HepG2 (cell line): ENCODE measurements at regions not wholly inside any gene's neighbourhood (a gene's known extent, or its start where the extent isn't known, plus 50 kb on each side); places are given as distances from the start of the nearest gene placed in this dataset.

ENCODE experiments used
- CBX5 ChIP-seq: sonication (generic); formaldehyde crosslinking; IDR thresholded peaks from 2 replicates; pipeline ENCODE4 v1.4.0; 2020; ENCODE audit warnings: missing genetic modification reagents, borderline replicate concordance
- DNMT1 ChIP-seq: sonication (generic); formaldehyde crosslinking; IDR thresholded peaks from 2 replicates; pipeline ENCODE4 v1.5.1; 2020; ENCODE audit warnings: mild to moderate bottlenecking, missing genetic modification reagents
- FOSL1 ChIP-seq: sonication (generic); formaldehyde crosslinking; IDR thresholded peaks from 2 replicates; pipeline ENCODE4 v1.9.0; 2021; ENCODE audit warnings: missing genetic modification reagents, borderline replicate concordance
- JUN ChIP-seq: sonication (generic); formaldehyde crosslinking; IDR thresholded peaks from 2 replicates; pipeline ENCODE4 v1.4.0; 2020; ENCODE audit warnings: mild to moderate bottlenecking, missing genetic modification reagents
- MEF2D ChIP-seq: sonication (generic); formaldehyde crosslinking; IDR thresholded peaks from 2 replicates; pipeline ENCODE4 v1.5.1; 2020; ENCODE audit warnings: mild to moderate bottlenecking, missing genetic modification reagents
- REST ChIP-seq, 2 experiments: IDR thresholded peaks; 2 replicates each; pipeline ENCODE4 v1.6.1; 2011 to 2012; ENCODE audit warnings: low read length in 2 of 2, borderline replicate concordance in 1 of 2, low read depth in 1 of 2, mild to moderate bottlenecking in 1 of 2, moderate library complexity in 1 of 2
- REXO4 ChIP-seq: sonication (generic); formaldehyde crosslinking; IDR thresholded peaks from 2 replicates; pipeline ENCODE4 v1.8.0; 2022; ENCODE audit warnings: missing genetic modification reagents, mild to moderate bottlenecking, borderline replicate concordance
- RFX1 ChIP-seq: fragments of 450-650 bp; IDR thresholded peaks from 2 replicates; pipeline ENCODE4 v1.6.1; 2017
- TBP ChIP-seq: sonication (generic); formaldehyde crosslinking; IDR thresholded peaks from 2 replicates; pipeline ENCODE4 v1.5.0; 2020; ENCODE audit warnings: missing genetic modification reagents
- ZNF513 ChIP-seq: sonication (generic); formaldehyde crosslinking; conservative IDR thresholded peaks from 2 replicates; pipeline ENCODE4 v1.5.0; 2020; ENCODE audit warnings: missing genetic modification reagents
- ZNF572 ChIP-seq: sonication (generic); formaldehyde crosslinking; IDR thresholded peaks from 2 replicates; pipeline ENCODE4 v1.5.1; 2020; ENCODE audit warnings: mild to moderate bottlenecking, missing genetic modification reagents
- ZNF670 ChIP-seq: sonication (generic); formaldehyde crosslinking; IDR thresholded peaks from 2 replicates; pipeline ENCODE4 v1.8.0; 2022; ENCODE audit warnings: mild to moderate bottlenecking, missing genetic modification reagents, borderline replicate concordance
- ZNF674 ChIP-seq: sonication (generic); formaldehyde crosslinking; IDR thresholded peaks from 2 replicates; pipeline ENCODE4 v1.5.0; 2020; ENCODE audit warnings: low read depth, mild to moderate bottlenecking, missing genetic modification reagents
- TF ChIP-seq, protein P1 (sequence below): sonication (generic); formaldehyde crosslinking; IDR thresholded peaks from 2 replicates; pipeline ENCODE4 v1.8.1; 2022; ENCODE audit warnings: mild to moderate bottlenecking, missing genetic modification reagents
- TF ChIP-seq, protein P2 (sequence below): sonication (generic); formaldehyde crosslinking; IDR thresholded peaks from 2 replicates; pipeline ENCODE4 v1.8.0; 2022; ENCODE audit warnings: mild to moderate bottlenecking, missing genetic modification reagents, borderline replicate concordance
- TF ChIP-seq, protein P3 (sequence below): IDR thresholded peaks from 2 replicates; pipeline ENCODE4 v1.6.1; 2018; ENCODE audit warnings: missing genetic modification reagents, mild to moderate bottlenecking, missing compliant biosample characterization
- TF ChIP-seq, protein P4 (sequence below): IDR thresholded peaks from 2 replicates; pipeline ENCODE4 v1.6.1; 2012; ENCODE audit warnings: inconsistent platforms

GRCh38 chr18:34977838-34978532, 63.2 kb upstream of the MAPRE2 start (continued):
- TF ChIP-seq CBX5 (CRISPR knock-in tag) = no peak
- no peak for TF ChIP-seq JUN (CRISPR knock-in tag)
- no peak for TF ChIP-seq RFX1
- no peak for TF ChIP-seq TBP
- TF ChIP-seq ZNF674 (CRISPR knock-in tag) = no peak
- TF ChIP-seq, protein P1, sequence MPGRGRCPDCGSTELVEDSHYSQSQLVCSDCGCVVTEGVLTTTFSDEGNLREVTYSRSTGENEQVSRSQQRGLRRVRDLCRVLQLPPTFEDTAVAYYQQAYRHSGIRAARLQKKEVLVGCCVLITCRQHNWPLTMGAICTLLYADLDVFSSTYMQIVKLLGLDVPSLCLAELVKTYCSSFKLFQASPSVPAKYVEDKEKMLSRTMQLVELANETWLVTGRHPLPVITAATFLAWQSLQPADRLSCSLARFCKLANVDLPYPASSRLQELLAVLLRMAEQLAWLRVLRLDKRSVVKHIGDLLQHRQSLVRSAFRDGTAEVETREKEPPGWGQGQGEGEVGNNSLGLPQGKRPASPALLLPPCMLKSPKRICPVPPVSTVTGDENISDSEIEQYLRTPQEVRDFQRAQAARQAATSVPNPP (CRISPR knock-in tag) = no peak
- TF ChIP-seq ZNF572 (CRISPR knock-in tag) = no peak
- no peak for TF ChIP-seq REST (IDR thresholded peaks at IDR 0.05; ENCODE audit: borderline replicate concordance in 1 of 2, low read depth in 1 of 2, low read length in 2 of 2)
- TF ChIP-seq ZNF513 = no peak
- TF ChIP-seq, protein P2, sequence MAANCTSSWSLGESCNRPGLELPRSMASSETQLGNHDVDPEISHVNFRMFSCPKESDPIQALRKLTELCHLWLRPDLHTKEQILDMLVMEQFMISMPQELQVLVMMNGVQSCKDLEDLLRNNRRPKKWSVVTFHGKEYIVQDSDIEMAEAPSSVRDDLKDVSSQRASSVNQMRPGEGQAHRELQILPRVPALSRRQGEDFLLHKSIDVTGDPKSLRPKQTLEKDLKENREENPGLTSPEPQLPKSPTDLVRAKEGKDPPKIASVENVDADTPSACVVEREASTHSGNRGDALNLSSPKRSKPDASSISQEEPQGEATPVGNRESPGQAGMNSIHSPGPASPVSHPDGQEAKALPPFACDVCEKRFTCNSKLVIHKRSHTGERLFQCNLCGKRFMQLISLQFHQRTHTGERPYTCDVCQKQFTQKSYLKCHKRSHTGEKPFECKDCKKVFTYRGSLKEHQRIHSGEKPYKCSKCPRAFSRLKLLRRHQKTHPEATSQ (CRISPR knock-in tag) = 0 out of 2 replicates have a peak, but pooled peaks have one; percentile 26
- TF ChIP-seq REXO4 (CRISPR knock-in tag) = no peak
- TF ChIP-seq MEF2D (CRISPR knock-in tag) = 0 out of 2 replicates have a peak, but pooled peaks have one; percentile 9
- TF ChIP-seq DNMT1 (CRISPR knock-in tag) = no peak
- TF ChIP-seq ZNF670 (CRISPR knock-in tag) = no peak
- TF ChIP-seq, protein P3, sequence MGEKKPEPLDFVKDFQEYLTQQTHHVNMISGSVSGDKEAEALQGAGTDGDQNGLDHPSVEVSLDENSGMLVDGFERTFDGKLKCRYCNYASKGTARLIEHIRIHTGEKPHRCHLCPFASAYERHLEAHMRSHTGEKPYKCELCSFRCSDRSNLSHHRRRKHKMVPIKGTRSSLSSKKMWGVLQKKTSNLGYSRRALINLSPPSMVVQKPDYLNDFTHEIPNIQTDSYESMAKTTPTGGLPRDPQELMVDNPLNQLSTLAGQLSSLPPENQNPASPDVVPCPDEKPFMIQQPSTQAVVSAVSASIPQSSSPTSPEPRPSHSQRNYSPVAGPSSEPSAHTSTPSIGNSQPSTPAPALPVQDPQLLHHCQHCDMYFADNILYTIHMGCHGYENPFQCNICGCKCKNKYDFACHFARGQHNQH = peak; percentile 21; the same call in 1 of the 2 replicates
- no peak for TF ChIP-seq FOSL1 (CRISPR knock-in tag)
- TF ChIP-seq, protein P4, sequence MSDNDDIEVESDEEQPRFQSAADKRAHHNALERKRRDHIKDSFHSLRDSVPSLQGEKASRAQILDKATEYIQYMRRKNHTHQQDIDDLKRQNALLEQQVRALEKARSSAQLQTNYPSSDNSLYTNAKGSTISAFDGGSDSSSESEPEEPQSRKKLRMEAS = peak; percentile 51; the same call in 1 of the 2 replicates
